Hepatocyte (in vitro differentiated cells): ENCODE measurements at regions not wholly inside any gene's neighbourhood (a gene's known extent, or its start where the extent isn't known, plus 50 kb on each side); places are given as distances from the start of the nearest gene placed in this dataset.

ENCODE experiments used
- EZH2 ChIP-seq: fragments of 200-600 bp; sonication (generic); IDR thresholded peaks from 2 replicates; pipeline ENCODE4 v1.6.1; 2016; ENCODE audit warnings: antibody characterized with exemption, mild to moderate bottlenecking, borderline replicate concordance
- EZH2phosphoT487 ChIP-seq: fragments of 200-600 bp; sonication (generic); IDR thresholded peaks from one replicate; pipeline ENCODE4 v1.6.1; 2018; ENCODE audit warnings: antibody characterized with exemption, mild to moderate bottlenecking, low read depth, moderate library complexity; ENCODE audit not compliant: unreplicated experiment, severe bottlenecking
- TF ChIP-seq, protein P1 (sequence below): fragments of 200-600 bp; sonication (generic); IDR thresholded peaks from 2 replicates; pipeline ENCODE4 v1.5.1; 2016; ENCODE audit warnings: antibody characterized with exemption, mild to moderate bottlenecking; ENCODE audit not compliant: poor library complexity

- TF ChIP-seq EZH2phosphoT487 (no peak), EZH2 (no peak)
- TF ChIP-seq, protein P1, sequence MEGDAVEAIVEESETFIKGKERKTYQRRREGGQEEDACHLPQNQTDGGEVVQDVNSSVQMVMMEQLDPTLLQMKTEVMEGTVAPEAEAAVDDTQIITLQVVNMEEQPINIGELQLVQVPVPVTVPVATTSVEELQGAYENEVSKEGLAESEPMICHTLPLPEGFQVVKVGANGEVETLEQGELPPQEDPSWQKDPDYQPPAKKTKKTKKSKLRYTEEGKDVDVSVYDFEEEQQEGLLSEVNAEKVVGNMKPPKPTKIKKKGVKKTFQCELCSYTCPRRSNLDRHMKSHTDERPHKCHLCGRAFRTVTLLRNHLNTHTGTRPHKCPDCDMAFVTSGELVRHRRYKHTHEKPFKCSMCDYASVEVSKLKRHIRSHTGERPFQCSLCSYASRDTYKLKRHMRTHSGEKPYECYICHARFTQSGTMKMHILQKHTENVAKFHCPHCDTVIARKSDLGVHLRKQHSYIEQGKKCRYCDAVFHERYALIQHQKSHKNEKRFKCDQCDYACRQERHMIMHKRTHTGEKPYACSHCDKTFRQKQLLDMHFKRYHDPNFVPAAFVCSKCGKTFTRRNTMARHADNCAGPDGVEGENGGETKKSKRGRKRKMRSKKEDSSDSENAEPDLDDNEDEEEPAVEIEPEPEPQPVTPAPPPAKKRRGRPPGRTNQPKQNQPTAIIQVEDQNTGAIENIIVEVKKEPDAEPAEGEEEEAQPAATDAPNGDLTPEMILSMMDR = no peak
Observed at GRCh38 chr2:58414506-58414905, 173.4 kb upstream of the FANCL start.
